Left cardiac atrium (tissue), 4 donors: ENCODE measurements at regions not wholly inside any gene's neighbourhood (a gene's known extent, or its start where the extent isn't known, plus 50 kb on each side); places are given as distances from the start of the nearest gene placed in this dataset.

Source experiments
- ATAC-seq, 2 donors: fragments of 200-7000 bp; cut with Tn5 transposase; one replicate each; pipeline ENCODE4 v1.9.1; 2020; ENCODE audit warnings: mild to moderate bottlenecking in 2 of 2, moderate library complexity in 2 of 2
- DNase-seq: peaks from one replicate; pipeline ENCODE4 v3.0.0-alpha.2; 2020
- intact Hi-C, 2 donors: fragments of 100-400 bp; cut with DNase I; formaldehyde crosslinking; loops; one replicate each; pipeline versions ENCODE4 v1.14.1 to v1.15.1; 2022 to 2023
- donor health status: DM: no; HTN: yes; CAD: no.
- donor health status: DM: no; HTN: yes; CAD: no; lungs with severe emphysema.
- donor health status: DM: yes; HTN: yes; CAD: no.
- donor health status: Dilated cardiomyopathy.

- intact Hi-C loops = no loop called here
- no peak for DNase-seq
- ATAC-seq = no peak
Observed at GRCh38 chr1:54459140-54459539, 52.9 kb upstream of the SSBP3 start.

GRCh38 chr1:54456921-54457529 is 50.8 kb upstream of the SSBP3 start:
- no peak for DNase-seq
- ATAC-seq = no peak
- intact Hi-C loops = no loop called here

GRCh38 chr1:54456361-54456760 is 50.2 kb upstream of the SSBP3 start:
- no peak for ATAC-seq

More at GRCh38 chr1:54456361-54456760, 50.2 kb upstream of the SSBP3 start:
- intact Hi-C loops = no loop called here
- no peak for DNase-seq
